PC-9 (cell line): ENCODE measurements at regions not wholly inside any gene's neighbourhood (a gene's known extent, or its start where the extent isn't known, plus 50 kb on each side); places are given as distances from the start of the nearest gene placed in this dataset.

Experiments used
- EZH2 ChIP-seq: fragments of 200-600 bp; sonication (generic); IDR thresholded peaks from 2 replicates; pipeline ENCODE4 v1.8.0; 2017; ENCODE audit warnings: antibody characterized with exemption, low read depth
- TF ChIP-seq, protein P1 (sequence below): fragments of 200-600 bp; sonication (generic); conservative IDR thresholded peaks from 2 replicates; pipeline ENCODE4 v1.6.1; 2017; ENCODE audit warnings: mixed run types, antibody characterized with exemption, mild to moderate bottlenecking, moderate library complexity

DNA sequence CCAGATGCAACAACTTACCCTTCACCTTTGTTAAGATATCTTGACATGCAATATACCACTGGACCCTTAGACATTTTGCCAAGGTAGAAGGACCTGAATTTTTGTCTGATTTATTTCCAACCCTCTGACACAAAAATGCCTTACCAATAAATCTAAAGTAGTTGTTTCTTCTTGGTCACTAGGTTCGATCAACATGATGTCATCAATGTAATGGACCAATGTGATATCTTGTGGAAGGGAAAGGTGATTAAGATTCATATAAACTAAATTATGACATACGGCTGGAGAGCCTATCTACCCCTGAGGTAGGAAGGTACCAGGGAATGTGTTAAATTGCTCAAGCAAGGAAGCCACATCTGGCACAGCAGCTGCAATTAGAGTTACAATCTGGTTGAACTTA is 67.7 kb upstream of the SERPINE2 start:
- TF ChIP-seq, protein P1, sequence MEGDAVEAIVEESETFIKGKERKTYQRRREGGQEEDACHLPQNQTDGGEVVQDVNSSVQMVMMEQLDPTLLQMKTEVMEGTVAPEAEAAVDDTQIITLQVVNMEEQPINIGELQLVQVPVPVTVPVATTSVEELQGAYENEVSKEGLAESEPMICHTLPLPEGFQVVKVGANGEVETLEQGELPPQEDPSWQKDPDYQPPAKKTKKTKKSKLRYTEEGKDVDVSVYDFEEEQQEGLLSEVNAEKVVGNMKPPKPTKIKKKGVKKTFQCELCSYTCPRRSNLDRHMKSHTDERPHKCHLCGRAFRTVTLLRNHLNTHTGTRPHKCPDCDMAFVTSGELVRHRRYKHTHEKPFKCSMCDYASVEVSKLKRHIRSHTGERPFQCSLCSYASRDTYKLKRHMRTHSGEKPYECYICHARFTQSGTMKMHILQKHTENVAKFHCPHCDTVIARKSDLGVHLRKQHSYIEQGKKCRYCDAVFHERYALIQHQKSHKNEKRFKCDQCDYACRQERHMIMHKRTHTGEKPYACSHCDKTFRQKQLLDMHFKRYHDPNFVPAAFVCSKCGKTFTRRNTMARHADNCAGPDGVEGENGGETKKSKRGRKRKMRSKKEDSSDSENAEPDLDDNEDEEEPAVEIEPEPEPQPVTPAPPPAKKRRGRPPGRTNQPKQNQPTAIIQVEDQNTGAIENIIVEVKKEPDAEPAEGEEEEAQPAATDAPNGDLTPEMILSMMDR: no peak
- no peak for TF ChIP-seq EZH2
